H1 (cell line): ENCODE measurements at regions not wholly inside any gene's neighbourhood (a gene's known extent, or its start where the extent isn't known, plus 50 kb on each side); places are given as distances from the start of the nearest gene placed in this dataset.

Source experiments
- CTCF ChIA-PET: fragments of 300-600 bp; sonication (Branson Sonifier 250); formaldehyde crosslinking; loops from one replicate; lab custom pipeline; 2021; ENCODE audit not compliant: partially characterized antibody; lab: Charles Lee
- POLR2A ChIA-PET: fragments of 300-600 bp; sonication (Branson Sonifier 250); formaldehyde crosslinking; loops from one replicate; lab custom pipeline; 2021; ENCODE audit warnings: inconsistent platforms; ENCODE audit not compliant: partially characterized antibody; lab: Charles Lee
- DNase-seq, 2 experiments: peaks; one replicate each; pipeline versions ENCODE4 v3.0.0 to v3.0.0-alpha.2; 2010 to 2022; ENCODE audit warnings: low spot score in 2 of 2, low read depth in 1 of 2, mixed read lengths in 1 of 2
- FAIRE-seq: peaks from 2 replicates; lab custom pipeline; 2011; peaks lifted over from hg19 to GRCh38; lab: Jason Lieb, UNC
- H2AFZ ChIP-seq: 2 replicates; pipeline ENCODE4 v1.8.1; 2012; ENCODE audit warnings: low read length, inconsistent platforms
- H2AK5ac ChIP-seq: 2 replicates; pipeline ENCODE4 v1.6.1; 2013; ENCODE audit warnings: low read depth, low read length
- H2BK120ac ChIP-seq: replicated peaks from 2 replicates; pipeline ENCODE3; 2013; ENCODE audit warnings: low read depth, low read length, inconsistent platforms
- H2BK12ac ChIP-seq: 2 replicates; pipeline ENCODE4 v1.6.1; 2013; ENCODE audit warnings: low read depth, low read length
- H2BK15ac ChIP-seq: 2 replicates; pipeline ENCODE4 v1.6.1; 2013; ENCODE audit warnings: low read length
- H2BK20ac ChIP-seq: 2 replicates; pipeline ENCODE4 v1.6.1; 2013; ENCODE audit warnings: low read length
- H2BK5ac ChIP-seq: 2 replicates; pipeline ENCODE4 v1.6.1; 2013; ENCODE audit warnings: low read depth, low read length
- H3K14ac ChIP-seq: 2 replicates; pipeline ENCODE4 v1.6.1; 2013; ENCODE audit warnings: inconsistent platforms; ENCODE audit not compliant: insufficient read length
- H3K18ac ChIP-seq: 2 replicates; pipeline ENCODE4 v1.6.1; 2013; ENCODE audit warnings: low read length; ENCODE audit errors: extremely low read depth
- H3K23ac ChIP-seq: 2 replicates; pipeline ENCODE4 v1.6.1; 2013; ENCODE audit warnings: inconsistent platforms; ENCODE audit not compliant: insufficient read length
- H3K23me2 ChIP-seq: 2 replicates; pipeline ENCODE4 v1.6.1; 2013; ENCODE audit warnings: low read depth, low read length
- H3K27ac ChIP-seq: 2 replicates; pipeline ENCODE4 v1.6.1; 2011; ENCODE audit warnings: low read depth, low read length, inconsistent platforms
- H3K27me3 ChIP-seq, 4 experiments: replicated peaks in 1 of 4; 1 replicate in 1 of 4; 2 replicates in 3 of 4; pipeline versions ENCODE4 v1.6.1 to v1.8.1; 2011 to 2013; ENCODE audit warnings: low read length in 3 of 4, mild to moderate bottlenecking in 3 of 4, inconsistent platforms in 2 of 4, mixed read lengths in 2 of 4, moderate library complexity in 1 of 4; ENCODE audit not compliant: control insufficient read depth in 3 of 4, insufficient read depth in 3 of 4; ENCODE audit errors: extremely low read depth in 1 of 4
- H3K36me3 ChIP-seq, 4 experiments: 2 replicates each; pipeline versions ENCODE4 v1.6.1 to v1.8.1; 2011 to 2013; ENCODE audit warnings: mild to moderate bottlenecking in 4 of 4, low read length in 3 of 4, moderate library complexity in 2 of 4, control low read depth in 1 of 4, inconsistent platforms in 1 of 4; ENCODE audit not compliant: insufficient read depth in 4 of 4, control insufficient read depth in 2 of 4
- H3K4ac ChIP-seq: replicated peaks from 2 replicates; pipeline ENCODE3; 2013; ENCODE audit warnings: low read length, low read depth, mixed read lengths, inconsistent platforms; ENCODE audit not compliant: insufficient read length
- H3K4me1 ChIP-seq, 4 experiments: replicated peaks in 1 of 4; 1 replicate in 1 of 4; 2 replicates in 3 of 4; pipeline versions ENCODE4 v1.6.1 to v1.8.1; 2011 to 2013; ENCODE audit warnings: low read length in 3 of 4, inconsistent platforms in 2 of 4, mixed read lengths in 1 of 4; ENCODE audit not compliant: insufficient read depth in 4 of 4, control insufficient read depth in 3 of 4
- H3K4me2 ChIP-seq, 2 experiments: 2 replicates each; pipeline versions ENCODE4 v1.6.1 to v1.8.1; 2011 to 2013; ENCODE audit warnings: low read depth in 2 of 2, low read length in 2 of 2, control low read depth in 1 of 2, inconsistent platforms in 1 of 2, mild to moderate bottlenecking in 1 of 2; ENCODE audit not compliant: insufficient read depth in 1 of 2
- H3K4me3 ChIP-seq, 4 experiments: fragments of 200-600, 300-600 bp in 1 of 4; sonication (generic), shearing (Covaris generic), sonication (Bioruptor Twin) in 1 of 4; 2 replicates each; pipeline versions ENCODE4 v1.5.1 to v1.8.1; 2011 to 2016; ENCODE audit warnings: low read length in 4 of 4, low read depth in 3 of 4, control low read depth in 2 of 4, inconsistent platforms in 2 of 4, mild to moderate bottlenecking in 2 of 4, mixed read lengths in 1 of 4, moderate library complexity in 1 of 4; ENCODE audit not compliant: insufficient read depth in 2 of 4; ENCODE audit errors: extremely low read depth in 1 of 4
- H3K56ac ChIP-seq: replicated peaks from 2 replicates; pipeline ENCODE3; 2013; ENCODE audit warnings: low read depth, mild to moderate bottlenecking, mixed read lengths, low read length, inconsistent platforms; ENCODE audit not compliant: insufficient read length
- H3K79me1 ChIP-seq: 2 replicates; pipeline ENCODE4 v1.6.1; 2013; ENCODE audit warnings: low read depth, low read length, control low read depth
- H3K79me2 ChIP-seq, 2 experiments: 2 replicates each; pipeline versions ENCODE4 v1.6.1 to v1.8.1; 2012 to 2013; ENCODE audit warnings: low read length in 2 of 2, mild to moderate bottlenecking in 2 of 2, inconsistent platforms in 1 of 2; ENCODE audit not compliant: insufficient read depth in 2 of 2, control insufficient read depth in 1 of 2
- H3K9ac ChIP-seq, 4 experiments: replicated peaks in 1 of 4; 1 replicate in 1 of 4; 2 replicates in 3 of 4; pipeline versions ENCODE4 v1.6.1 to v1.8.1; 2011 to 2013; ENCODE audit warnings: low read depth in 3 of 4, low read length in 3 of 4, control low read depth in 2 of 4, mild to moderate bottlenecking in 2 of 4, moderate library complexity in 2 of 4, inconsistent platforms in 1 of 4; ENCODE audit errors: extremely low read depth in 1 of 4
- H3K9me3 ChIP-seq, 2 experiments: 2 replicates each; pipeline versions ENCODE4 v1.6.1 to v1.8.1; 2012 to 2013; ENCODE audit warnings: mild to moderate bottlenecking in 2 of 2, moderate library complexity in 2 of 2, control low read depth in 1 of 2, inconsistent platforms in 1 of 2, low read depth in 1 of 2, low read length in 1 of 2, mixed read lengths in 1 of 2; ENCODE audit not compliant: insufficient read depth in 2 of 2
- H4K20me1 ChIP-seq, 2 experiments: replicated peaks in 1 of 2; 2 replicates each; pipeline versions ENCODE3 to v1.8.1; 2011 to 2013; ENCODE audit warnings: inconsistent platforms in 2 of 2, low read length in 2 of 2, mild to moderate bottlenecking in 1 of 2; ENCODE audit not compliant: insufficient read depth in 2 of 2, control insufficient read depth in 1 of 2
- H4K5ac ChIP-seq: 2 replicates; pipeline ENCODE4 v1.6.1; 2013; ENCODE audit warnings: low read length, low read depth, mixed read lengths, inconsistent platforms; ENCODE audit not compliant: insufficient read length
- H4K8ac ChIP-seq: 2 replicates; pipeline ENCODE4 v1.8.0; 2013; ENCODE audit warnings: mild to moderate bottlenecking, moderate library complexity, low read length, inconsistent platforms; ENCODE audit not compliant: insufficient read depth; ENCODE audit errors: extremely low read depth
- H4K91ac ChIP-seq: replicated peaks from 2 replicates; pipeline ENCODE3; 2013; ENCODE audit warnings: low read length, mixed read lengths, inconsistent platforms; ENCODE audit not compliant: insufficient read length
- BRCA1 ChIP-seq: IDR thresholded peaks from 2 replicates; pipeline ENCODE4 v1.6.1; 2012; ENCODE audit warnings: low read depth, low read length, improper control_type of control experiment
- CBX5 ChIP-seq: fragments of 300-800, 300-1000 bp; sonication (generic); IDR thresholded peaks from 2 replicates; pipeline ENCODE4 v1.7.1; 2016; ENCODE audit warnings: antibody characterized with exemption, low read length, low read depth
- CEBPB ChIP-seq: IDR thresholded peaks from 2 replicates; pipeline ENCODE4 v1.6.1; 2012; ENCODE audit warnings: low read depth, low read length
- EGR1 ChIP-seq: IDR thresholded peaks from 2 replicates; pipeline ENCODE4 v1.6.1; 2011; ENCODE audit warnings: low read depth, low read length, borderline replicate concordance
- EP300 ChIP-seq, 2 experiments: IDR thresholded peaks; 1 replicate in 1 of 2; 2 replicates in 1 of 2; pipeline ENCODE4 v1.6.1; 2011 to 2012; ENCODE audit warnings: low read depth in 2 of 2, low read length in 2 of 2, mild to moderate bottlenecking in 2 of 2, borderline replicate concordance in 1 of 2, inconsistent platforms in 1 of 2, moderate library complexity in 1 of 2
- KDM5A ChIP-seq: fragments of 200-600 bp; IDR thresholded peaks from 2 replicates; pipeline ENCODE4 v1.7.1; 2012; ENCODE audit warnings: mild to moderate bottlenecking, low read length, inconsistent platforms, mixed read lengths
- RNF2 ChIP-seq: fragments of 200-900, 300-1000 bp; sonication (generic); IDR thresholded peaks from 2 replicates; pipeline ENCODE4 v1.7.1; 2016; ENCODE audit warnings: borderline replicate concordance, low read depth, mild to moderate bottlenecking, antibody characterized with exemption, low read length; ENCODE audit not compliant: poor library complexity, severe bottlenecking; ENCODE audit errors: missing control alignments
- RXRA ChIP-seq: IDR thresholded peaks from 2 replicates; pipeline ENCODE4 v1.6.1; 2011; ENCODE audit warnings: low read depth, mild to moderate bottlenecking, low read length, moderate library complexity; ENCODE audit not compliant: insufficient read depth
- SIRT6 ChIP-seq: IDR thresholded peaks from one replicate; pipeline ENCODE4 v1.7.1; 2012; ENCODE audit warnings: low read length, inconsistent platforms
- USF2 ChIP-seq: IDR thresholded peaks from 2 replicates; pipeline ENCODE4 v1.6.1; 2011; ENCODE audit warnings: low read length, improper control_type of control experiment
- WGBS, 2 experiments: shearing (Covaris generic) in 1 of 2; methylation state at CpG; one replicate each; pipeline versions ENCODE4 v1.1.6 to v1.1.7; 2013 to 2015; ENCODE audit warnings: low lambda C conversion rate in 2 of 2, mixed read lengths in 2 of 2, inconsistent platforms in 1 of 2, low coverage in 1 of 2, missing lambda C conversion rate in 1 of 2; ENCODE audit not compliant: insufficient replicate concordance in 2 of 2, insufficient coverage in 1 of 2, insufficient read length in 1 of 2; ENCODE audit errors: extremely low coverage in 1 of 2, missing lambda C conversion rate in 1 of 2; 5-methylcytosine and 5-hydroxymethylcytosine counted together
- TF ChIP-seq, protein P1 (sequence below): IDR thresholded peaks from 2 replicates; pipeline ENCODE4 v1.6.1; 2012; ENCODE audit warnings: low read length, inconsistent platforms
- TF ChIP-seq, protein P2 (sequence below): IDR thresholded peaks from 2 replicates; pipeline ENCODE4 v1.6.1; 2012; ENCODE audit warnings: inconsistent platforms

DNA sequence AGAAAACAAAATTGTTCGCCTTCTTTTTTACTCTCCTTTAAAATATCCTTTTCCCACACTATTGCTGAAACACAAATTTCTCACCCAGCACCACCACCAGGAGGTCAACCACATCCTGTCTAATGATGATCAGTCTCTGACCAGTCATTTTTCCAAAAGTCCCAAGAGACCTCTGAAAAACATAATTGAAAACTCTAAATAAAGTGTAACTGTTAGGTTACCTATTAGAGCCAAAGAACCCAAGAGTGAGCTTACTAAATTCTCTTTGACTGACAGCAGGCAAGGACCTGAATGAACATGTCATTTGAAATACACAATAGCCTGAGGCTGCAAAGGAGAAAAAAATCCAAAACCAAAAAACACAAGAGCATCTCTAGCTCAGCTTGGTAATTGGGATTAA, 735.4 kb downstream of the CBLN4 start:
- H3K27me3 ChIP-seq: no peaks in the 10 kb centered on the region
- H3K23ac ChIP-seq: no peak overlapping the region
- TF ChIP-seq, protein P1, sequence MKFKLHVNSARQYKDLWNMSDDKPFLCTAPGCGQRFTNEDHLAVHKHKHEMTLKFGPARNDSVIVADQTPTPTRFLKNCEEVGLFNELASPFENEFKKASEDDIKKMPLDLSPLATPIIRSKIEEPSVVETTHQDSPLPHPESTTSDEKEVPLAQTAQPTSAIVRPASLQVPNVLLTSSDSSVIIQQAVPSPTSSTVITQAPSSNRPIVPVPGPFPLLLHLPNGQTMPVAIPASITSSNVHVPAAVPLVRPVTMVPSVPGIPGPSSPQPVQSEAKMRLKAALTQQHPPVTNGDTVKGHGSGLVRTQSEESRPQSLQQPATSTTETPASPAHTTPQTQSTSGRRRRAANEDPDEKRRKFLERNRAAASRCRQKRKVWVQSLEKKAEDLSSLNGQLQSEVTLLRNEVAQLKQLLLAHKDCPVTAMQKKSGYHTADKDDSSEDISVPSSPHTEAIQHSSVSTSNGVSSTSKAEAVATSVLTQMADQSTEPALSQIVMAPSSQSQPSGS: no peak
- TF ChIP-seq, protein P2, sequence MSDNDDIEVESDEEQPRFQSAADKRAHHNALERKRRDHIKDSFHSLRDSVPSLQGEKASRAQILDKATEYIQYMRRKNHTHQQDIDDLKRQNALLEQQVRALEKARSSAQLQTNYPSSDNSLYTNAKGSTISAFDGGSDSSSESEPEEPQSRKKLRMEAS: no peak
- TF ChIP-seq KDM5A (no peak), USF2 (no peak), EP300 (IDR thresholded peaks at IDR 0.05; ENCODE audit: borderline replicate concordance in 1 of 2, low read depth in 2 of 2, low read length in 2 of 2) (no peak), EGR1 (no peak), RXRA (no peak), SIRT6 (no peak), CBX5 (no peak), BRCA1 (no peak), CEBPB (no peak), RNF2 (no peak)
- FAIRE-seq (no peak), DNase-seq (no peak)
- H3K23me2 ChIP-seq: no peaks in the 10 kb centered on the region
- no peak overlapping the region for H2BK15ac ChIP-seq
- H3K36me3 ChIP-seq: no peaks in the 10 kb centered on the region
- no peaks in the 10 kb centered on the region for H4K20me1 ChIP-seq
- CTCF ChIA-PET: no interaction called here
- H3K18ac ChIP-seq: no peak overlapping the region
- H3K4me2 ChIP-seq: no peak overlapping the region
- H3K9me3 ChIP-seq: no peaks in the 10 kb centered on the region
- no peak overlapping the region for H2BK12ac ChIP-seq
- H2BK20ac ChIP-seq: no peak overlapping the region
- H3K4ac ChIP-seq: no peak overlapping the region
- H2BK120ac ChIP-seq: no peak overlapping the region
- H3K9ac ChIP-seq: no peak overlapping the region
- H4K8ac ChIP-seq: no peak overlapping the region
- H3K27ac ChIP-seq: no peak overlapping the region
- no peak overlapping the region for H4K5ac ChIP-seq
- no peak overlapping the region for H3K4me3 ChIP-seq
- POLR2A ChIA-PET: no interaction called here
- WGBS, 2 experiments: 91 to 100% methylated on average over 1 of the region's 1 CpG
- H3K4me1 ChIP-seq: no peaks in the 10 kb centered on the region
- H3K14ac ChIP-seq: no peak overlapping the region
- H3K79me2 ChIP-seq: no peaks in the 10 kb centered on the region
- no peak overlapping the region for H2AFZ ChIP-seq
- no peaks in the 10 kb centered on the region for H3K79me1 ChIP-seq
- no peak overlapping the region for H2AK5ac ChIP-seq
- H2BK5ac ChIP-seq: no peak overlapping the region
- H3K56ac ChIP-seq: no peak overlapping the region
- H4K91ac ChIP-seq: no peak overlapping the region
